ENCODE measurements at regions not wholly inside any gene's neighbourhood (a gene's known extent, or its start where the extent isn't known, plus 50 kb on each side); places are given as distances from the start of the nearest gene placed in this dataset.

DNA sequence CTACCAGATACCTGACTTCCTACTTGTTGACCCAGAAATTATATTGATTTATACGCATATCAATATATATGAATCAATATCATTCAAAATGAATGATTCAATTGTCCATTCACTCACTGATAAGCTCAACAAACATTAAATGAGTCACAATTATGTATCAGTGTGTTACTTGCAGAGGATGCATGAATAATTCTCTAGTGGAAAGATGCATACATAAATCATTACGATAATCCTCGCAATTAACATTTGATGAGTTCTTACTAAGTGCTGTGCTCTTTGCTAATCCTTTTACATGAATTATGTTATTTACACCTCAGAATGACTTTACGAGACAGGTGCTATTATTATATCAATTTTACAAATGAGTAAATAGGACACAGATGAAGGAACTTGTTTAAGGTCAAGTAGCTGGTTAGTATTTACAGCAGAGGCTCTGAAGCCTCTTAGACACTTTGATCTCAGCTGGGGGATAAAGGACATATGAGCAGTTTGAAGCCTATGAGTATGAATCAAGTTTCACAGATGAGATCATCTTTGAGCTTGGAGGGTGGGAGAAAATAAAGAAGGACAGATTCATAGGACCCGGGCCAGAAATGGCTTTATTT lies 112.8 kb upstream of the ADAMTS5 start:
- intact Hi-C loops (cut with DNase I) = no loop called here
- H3K4me1 ChIP-seq (ENCODE audit: insufficient read depth) = no peaks in the 10 kb centered on the region
- no peak overlapping the region for H3K4me3 ChIP-seq
- H3K27ac ChIP-seq = no peak overlapping the region
- no peaks in the 10 kb centered on the region for H3K9me3 ChIP-seq
- no peaks in the 10 kb centered on the region for H3K27me3 ChIP-seq
- DNase-seq = no peak
- no peaks in the 10 kb centered on the region for H3K36me3 ChIP-seq
- 78 to 96% (median 96%) methylated on average over 5 of the region's 5 CpGs for WGBS, 3 donors
- TF ChIP-seq CTCF (IDR thresholded peaks at IDR 0.05) (no peak), POLR2A (IDR thresholded peaks at IDR 0.05) (no peak), EP300 (IDR thresholded peaks at IDR 0.05) (no peak)

DNA sequence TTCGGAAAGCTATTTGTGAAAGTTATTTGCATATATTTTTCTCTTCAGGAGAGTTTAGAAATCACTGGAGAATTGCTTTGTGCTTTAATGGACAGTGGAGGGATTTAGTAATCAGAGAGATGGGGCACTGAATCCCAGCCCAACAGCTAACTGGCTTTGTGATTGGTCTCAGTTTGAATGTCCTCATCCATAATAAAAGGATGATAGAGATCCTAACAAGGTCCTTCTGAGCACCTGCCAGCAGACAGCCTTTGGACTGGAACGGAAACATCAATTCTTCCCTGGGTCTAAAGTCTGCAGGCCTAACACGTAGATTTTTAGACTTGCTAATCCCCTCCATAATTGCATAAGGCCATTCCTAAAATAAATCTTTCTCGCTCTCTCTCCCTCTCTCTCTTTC lies 112.0 kb upstream of the ADAMTS5 start:
- Histone ChIP-seq H3K36me3 (no peaks in the 10 kb centered on the region), H3K27me3 (no peaks in the 10 kb centered on the region), H3K9me3 (no peaks in the 10 kb centered on the region), H3K4me1 (ENCODE audit: insufficient read depth) (no peaks in the 10 kb centered on the region), H3K27ac (no peak overlapping the region), H3K4me3 (no peak overlapping the region)
- TF ChIP-seq POLR2A (IDR thresholded peaks at IDR 0.05) (no peak), CTCF (IDR thresholded peaks at IDR 0.05) (no peak), EP300 (IDR thresholded peaks at IDR 0.05) (no peak)
- WGBS, 3 donors = 89 to 92% (median 91%) methylated on average over 4 of the region's 4 CpGs
- no peak for DNase-seq
- intact Hi-C loops (cut with DNase I) = no loop called here

DNA sequence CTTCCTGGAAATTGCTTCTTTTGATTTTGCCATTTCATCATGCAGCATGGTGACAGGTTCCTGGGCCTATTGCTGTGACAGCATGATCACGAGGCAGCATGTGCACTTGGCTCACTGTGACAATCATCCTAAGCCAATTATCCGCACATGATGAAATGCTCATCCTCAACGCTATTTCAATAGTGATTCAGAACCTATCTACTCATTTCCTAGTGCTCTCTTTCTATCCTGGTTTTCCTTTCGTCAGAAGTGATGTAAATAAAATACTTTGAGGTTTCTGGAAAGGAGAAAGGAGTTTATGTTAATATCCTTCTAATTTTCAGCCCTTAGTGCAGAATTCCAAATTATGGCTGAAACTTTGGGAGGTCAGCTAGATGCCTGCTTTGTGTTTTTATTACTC lies 110.6 kb upstream of the ADAMTS5 start:
- H3K4me1 ChIP-seq (ENCODE audit: insufficient read depth) = no peaks in the 10 kb centered on the region
- H3K9me3 ChIP-seq = no peaks in the 10 kb centered on the region
- H3K4me3 ChIP-seq = no peak overlapping the region
- no peaks in the 10 kb centered on the region for H3K27me3 ChIP-seq
- 42 to 67% (median 61%) methylated on average over 4 of the region's 4 CpGs for WGBS, 3 donors
- no peaks in the 10 kb centered on the region for H3K36me3 ChIP-seq
- TF ChIP-seq CTCF (IDR thresholded peaks at IDR 0.05) (no peak), POLR2A (IDR thresholded peaks at IDR 0.05) (no peak), EP300 (IDR thresholded peaks at IDR 0.05) (no peak)
- DNase-seq = no peak
- intact Hi-C loops (cut with DNase I) = no loop called here
- no peak overlapping the region for H3K27ac ChIP-seq

- no peak for DNase-seq
- Histone ChIP-seq H3K4me1 (ENCODE audit: insufficient read depth) (no peaks in the 10 kb centered on the region), H3K4me3 (no peak overlapping the region), H3K27me3 (no peaks in the 10 kb centered on the region), H3K36me3 (no peaks in the 10 kb centered on the region), H3K27ac (no peak overlapping the region), H3K9me3 (no peaks in the 10 kb centered on the region)
- TF ChIP-seq POLR2A (IDR thresholded peaks at IDR 0.05) (no peak), EP300 (IDR thresholded peaks at IDR 0.05) (no peak), CTCF (IDR thresholded peaks at IDR 0.05) (no peak)
- intact Hi-C loops (cut with DNase I) = no loop called here
These were observed 109.1 kb upstream of the ADAMTS5 start for GRCh38 chr21:27076025-27076424.
